ENCODE measurements at regions not wholly inside any gene's neighbourhood (a gene's known extent, or its start where the extent isn't known, plus 50 kb on each side); places are given as distances from the start of the nearest gene placed in this dataset.

GRCh38 chr20:56689852-56690485 lies 60.9 kb downstream of the TFAP2C start:
- no peak for TF ChIP-seq CTCF (IDR thresholded peaks at IDR 0.05)
- TF ChIP-seq POLR2AphosphoS5 (IDR thresholded peaks at IDR 0.05; ENCODE audit: insufficient read depth in 1 of 2, low read depth in 1 of 2): no peak

All from vagina (tissue), 2 donors.